A204.1 (cell line): ENCODE measurements at regions not wholly inside any gene's neighbourhood (a gene's known extent, or its start where the extent isn't known, plus 50 kb on each side); places are given as distances from the start of the nearest gene placed in this dataset.
A peak's percentile ranks its signal among the peaks of the same experiment; 100 is the strongest.

Source experiments
- FAIRE-seq: peaks from 2 replicates; lab custom pipeline; 2012; peaks lifted over from hg19 to GRCh38; lab: Jason Lieb, UNC

DNA sequence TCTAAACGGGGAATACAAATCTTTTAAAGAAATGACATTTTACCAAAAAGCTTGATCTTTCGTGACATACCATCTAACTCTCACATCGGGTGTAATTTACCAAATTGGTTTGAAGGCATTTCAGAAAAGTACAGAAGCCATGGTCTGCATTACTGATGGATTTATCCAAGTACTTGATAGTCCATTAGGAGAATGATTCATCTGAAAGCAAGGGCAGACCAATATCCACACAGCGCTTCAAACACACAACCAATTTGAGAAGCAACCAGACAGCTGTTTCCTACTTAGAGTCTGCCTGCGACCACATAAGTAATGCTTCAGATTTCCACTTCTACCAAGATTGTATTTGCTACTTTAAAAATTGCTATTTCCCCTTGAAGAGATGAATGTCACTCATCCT lies 697.6 kb upstream of the ALCAM start:
- FAIRE-seq: no peak

GRCh38 chr3:104672331-104672730 lies 694.4 kb upstream of the ALCAM start:
- FAIRE-seq: no peak

DNA sequence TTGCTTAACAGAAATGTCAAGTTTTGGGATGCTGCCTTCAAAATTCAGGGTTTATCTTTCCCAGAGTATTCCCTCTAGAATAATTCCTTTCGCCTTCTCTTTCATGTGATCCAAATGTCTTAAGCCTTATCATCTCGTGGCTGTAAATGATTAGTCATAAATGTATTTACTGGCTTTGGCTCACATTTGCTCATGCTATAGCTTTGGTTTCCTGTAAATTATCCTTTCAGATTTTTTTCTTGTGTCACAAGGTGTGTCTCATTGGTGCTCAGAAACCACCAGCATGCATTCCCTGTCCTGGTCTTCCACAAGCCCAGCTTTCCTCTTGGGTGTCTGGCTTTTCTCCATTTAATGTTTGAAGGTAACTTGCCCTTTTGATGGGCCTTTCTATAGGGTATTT lies 692.7 kb upstream of the ALCAM start:
- no peak for FAIRE-seq

- FAIRE-seq: no peak
Observed at GRCh38 chr3:104676241-104676640, 690.5 kb upstream of the ALCAM start.

DNA sequence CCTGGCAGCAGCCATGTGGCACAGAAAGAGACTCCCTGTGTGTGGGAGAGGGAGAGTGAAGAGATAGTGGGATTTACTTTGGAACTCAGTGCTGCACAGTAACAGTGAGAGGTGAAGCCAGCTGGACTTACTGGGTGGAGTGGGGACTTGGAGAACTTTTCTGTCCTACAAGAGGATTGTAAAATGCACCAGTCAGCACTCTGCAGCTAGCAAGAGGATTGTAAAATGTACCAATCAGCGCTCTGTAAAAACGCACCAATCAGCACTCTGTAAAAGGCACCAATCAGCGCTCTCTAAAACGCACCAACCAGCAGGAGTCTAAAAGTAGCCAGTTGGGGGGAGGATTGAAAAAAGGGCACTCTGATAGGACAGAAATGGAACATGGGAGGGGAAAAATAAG lies 688.8 kb upstream of the ALCAM start:
- FAIRE-seq: no peak

GRCh38 chr3:104685492-104685891 lies 681.2 kb upstream of the ALCAM start:
- FAIRE-seq: peak; percentile 97

DNA sequence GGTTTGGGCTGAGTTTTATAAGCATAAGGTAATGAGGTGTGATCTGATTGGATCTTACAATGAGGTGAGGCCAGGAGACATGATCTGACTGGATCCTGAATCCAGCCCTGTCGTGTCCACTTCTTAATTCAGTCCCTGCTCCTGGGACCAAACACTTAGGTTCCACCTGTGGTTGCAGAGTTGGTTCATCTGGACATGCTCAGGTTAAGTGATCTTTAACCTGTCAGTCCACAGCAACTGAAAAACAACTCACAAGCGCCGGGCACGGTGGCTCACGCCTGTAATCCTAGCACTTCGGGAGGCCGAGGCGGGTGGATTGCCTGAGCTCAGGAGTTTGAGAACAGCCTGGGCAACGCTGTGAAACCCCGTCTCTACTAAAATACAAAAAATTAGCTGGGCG lies 679.3 kb upstream of the ALCAM start:
- no peak for FAIRE-seq

GRCh38 chr3:104696470-104696869 lies 670.2 kb upstream of the ALCAM start:
- FAIRE-seq: no peak

GRCh38 chr3:104711406-104711805 lies 655.3 kb upstream of the ALCAM start:
- no peak for FAIRE-seq

GRCh38 chr3:104715972-104716371 lies 650.7 kb upstream of the ALCAM start:
- FAIRE-seq: no peak

DNA sequence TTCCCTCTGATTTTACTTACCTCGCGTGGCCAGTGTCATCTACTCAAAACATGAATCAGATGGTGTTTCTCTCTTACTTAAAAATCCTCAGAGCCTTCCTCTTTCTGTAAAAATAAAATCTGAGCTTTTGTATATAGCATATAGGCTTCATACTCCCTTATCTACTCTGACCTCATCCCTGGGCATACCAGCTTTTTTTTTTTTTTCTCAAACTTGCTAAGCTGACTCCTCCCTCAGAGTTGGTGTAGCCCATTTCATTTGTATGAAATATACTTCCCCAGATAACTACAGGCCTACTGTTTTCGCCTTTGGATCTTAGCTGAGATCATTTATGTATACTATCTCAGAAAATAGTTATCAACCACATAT lies 648.9 kb upstream of the ALCAM start:
- no peak for FAIRE-seq

DNA sequence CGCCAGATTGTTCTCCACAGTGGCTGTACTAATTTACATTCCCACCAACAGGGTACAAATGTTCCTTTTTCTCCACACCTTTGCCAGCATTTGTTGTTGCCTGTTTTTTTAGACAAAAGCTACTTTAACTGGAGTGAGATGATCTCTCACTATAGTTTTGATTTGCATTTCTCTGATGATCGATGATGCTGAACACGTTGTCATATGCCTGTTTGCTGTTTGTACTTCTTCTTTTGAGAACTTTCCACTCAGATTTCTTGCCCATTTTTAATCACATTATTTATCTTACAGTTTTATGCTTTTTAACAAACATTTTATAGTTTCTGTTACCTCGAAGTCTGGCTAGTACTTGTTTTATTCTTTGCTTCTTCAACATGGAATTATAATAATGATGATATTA lies 643.7 kb upstream of the ALCAM start:
- FAIRE-seq: no peak

DNA sequence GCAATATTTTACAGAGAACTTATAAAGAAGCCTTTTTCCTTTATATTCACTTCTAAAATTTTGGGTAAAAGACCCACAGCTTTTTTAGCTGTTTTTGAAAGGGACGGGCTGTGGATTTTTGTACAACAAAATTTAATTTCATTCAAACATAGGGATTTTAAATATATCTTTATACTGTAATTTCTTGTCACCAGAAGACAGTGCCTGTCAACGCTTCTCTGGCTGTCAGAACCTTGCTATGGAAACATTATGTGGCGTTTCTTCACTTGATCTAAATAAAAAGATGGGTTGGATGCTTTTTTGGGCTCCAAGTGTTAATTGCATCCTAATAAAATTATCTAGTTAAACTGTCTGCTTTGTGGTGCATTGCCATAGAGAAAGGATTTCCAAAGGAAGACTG lies 635.6 kb upstream of the ALCAM start:
- FAIRE-seq: no peak

DNA sequence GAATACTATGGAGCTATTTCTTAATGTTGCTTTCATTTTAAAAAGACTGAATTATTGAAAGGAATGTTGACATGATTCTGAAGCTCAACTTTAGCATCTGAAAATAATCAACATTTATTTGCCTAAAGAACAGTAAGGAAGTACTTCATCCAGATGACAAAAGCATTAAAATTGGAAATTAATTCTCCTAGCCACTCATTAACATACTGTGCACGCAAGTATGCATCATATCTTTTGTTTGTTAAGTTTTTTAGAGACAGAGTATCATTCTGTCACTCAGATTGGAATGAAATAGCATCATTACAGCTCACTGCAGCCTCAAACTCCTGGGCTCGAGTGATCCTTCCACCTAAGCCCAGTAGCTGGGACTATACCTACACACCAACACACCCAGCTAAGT lies 632.1 kb upstream of the ALCAM start:
- no peak for FAIRE-seq

GRCh38 chr3:104735691-104736090 lies 631.0 kb upstream of the ALCAM start:
- FAIRE-seq: no peak

- no peak for FAIRE-seq
Observed at GRCh38 chr3:104738271-104738670, 628.4 kb upstream of the ALCAM start.

- no peak for FAIRE-seq
Observed at GRCh38 chr3:104740874-104741379, 625.8 kb upstream of the ALCAM start.

- FAIRE-seq: no peak
Observed at GRCh38 chr3:104742044-104742443, 624.7 kb upstream of the ALCAM start.

DNA sequence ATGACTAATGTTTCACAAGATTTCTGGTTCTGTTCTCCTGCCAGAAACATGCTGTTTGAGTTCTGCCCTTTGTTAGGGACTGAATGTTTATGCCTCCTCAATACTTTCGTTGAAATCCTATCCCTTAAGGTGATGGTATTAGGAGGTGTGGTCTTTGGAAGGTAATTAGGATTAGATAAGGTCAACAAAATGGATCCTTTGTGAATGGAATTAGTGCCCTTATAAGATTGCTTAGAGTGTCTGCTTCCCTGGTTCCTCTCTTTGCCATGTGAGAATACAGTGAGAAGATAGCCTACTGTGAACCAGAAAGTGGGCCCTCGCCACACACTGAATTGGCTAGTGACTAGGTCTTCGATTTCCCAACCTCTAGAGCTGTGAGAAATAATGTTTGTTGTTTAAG lies 621.4 kb upstream of the ALCAM start:
- no peak for FAIRE-seq

GRCh38 chr3:104746056-104746455 lies 620.7 kb upstream of the ALCAM start:
- no peak for FAIRE-seq

- no peak for FAIRE-seq
Observed at GRCh38 chr3:104750581-104750980, 616.1 kb upstream of the ALCAM start.

- FAIRE-seq: no peak
Observed at GRCh38 chr3:104755791-104756190, 610.9 kb upstream of the ALCAM start.

DNA sequence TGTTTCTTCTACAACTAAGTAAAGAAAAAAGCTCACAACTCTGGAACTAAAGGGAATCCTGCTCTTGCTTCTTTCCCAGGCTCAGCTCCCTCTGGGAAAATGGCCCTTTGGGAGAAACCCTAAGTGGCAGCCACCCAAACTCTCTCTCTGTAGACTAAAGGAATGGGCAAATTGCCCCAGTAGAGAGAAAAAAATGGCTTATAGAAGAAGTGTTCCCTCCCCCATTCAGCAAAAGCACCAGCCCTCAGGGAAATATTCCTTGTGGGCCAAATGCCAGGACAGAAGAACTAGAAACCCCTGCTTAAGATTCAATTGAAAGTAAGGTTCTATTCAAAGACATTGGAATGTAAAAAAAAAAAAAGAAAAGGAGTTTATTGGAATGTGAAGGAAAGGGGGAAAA lies 603.7 kb upstream of the ALCAM start:
- FAIRE-seq: no peak

- no peak for FAIRE-seq
Observed at GRCh38 chr3:104764496-104764895, 602.2 kb upstream of the ALCAM start.

DNA sequence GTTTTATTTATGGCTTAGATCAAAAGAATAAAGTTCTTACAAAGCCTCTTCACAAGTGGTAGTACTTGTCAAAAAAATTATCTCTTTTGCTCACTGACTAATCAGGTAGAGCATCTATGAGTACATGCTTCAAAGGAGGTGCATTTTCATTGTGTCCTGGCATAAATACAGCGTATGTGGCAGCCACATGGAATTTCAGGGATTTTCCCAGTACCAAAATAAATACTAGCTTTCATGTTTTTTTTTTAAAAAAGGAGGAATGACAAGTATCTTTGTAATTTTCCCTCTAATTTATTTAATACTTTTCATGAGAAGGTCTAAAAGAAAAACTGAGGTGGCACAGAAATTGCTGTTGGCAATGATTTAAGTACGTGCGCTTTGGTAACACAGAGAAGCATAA lies 597.8 kb upstream of the ALCAM start:
- FAIRE-seq: no peak
